ENCODE measurements at regions not wholly inside any gene's neighbourhood (a gene's known extent, or its start where the extent isn't known, plus 50 kb on each side); places are given as distances from the start of the nearest gene placed in this dataset.

- Histone ChIP-seq H3K4me3 (ENCODE audit: low read depth in 2 of 2, low read length in 1 of 2) (no peak overlapping the region), H3K27ac (ENCODE audit: low read depth in 2 of 2, low read length in 1 of 2) (no peak overlapping the region), H4K20me1 (ENCODE audit: insufficient read depth) (no peaks in the 10 kb centered on the region), H2AFZ (ENCODE audit: low read depth) (no peak overlapping the region), H3K9me3 (no peaks in the 10 kb centered on the region), H3F3A (replicated peaks; ENCODE audit: insufficient read depth) (no peaks in the 10 kb centered on the region), H3K4me1 (ENCODE audit: control insufficient read depth in 1 of 2, insufficient read depth in 2 of 2, low read depth in 1 of 2, low read length in 1 of 2) (no peaks in the 10 kb centered on the region), H3K27me3 (ENCODE audit: insufficient read depth) (no peaks in the 10 kb centered on the region), H3K36me3 (replicated peaks in 1 of 2; ENCODE audit: control insufficient read depth in 1 of 2, insufficient read depth in 2 of 2, low read length in 1 of 2) (no peaks in the 10 kb centered on the region), H3K9ac (no peak overlapping the region), H3K9me2 (no peaks in the 10 kb centered on the region), H3K4me2 (no peak overlapping the region), H3K79me2 (ENCODE audit: insufficient read depth) (no peaks in the 10 kb centered on the region)
- ChIA-PET CTCF (no interaction called here), POLR2A (no interaction called here)
- DNase-seq = no peak
- 46% methylated on average over 2 of the region's 2 CpGs for WGBS (ENCODE audit: low lambda C conversion rate)
- no peak for TF ChIP-seq IRF3 (IDR thresholded peaks at IDR 0.05; ENCODE audit: low read depth, low read length)
- TF ChIP-seq FOXM1 (IDR thresholded peaks at IDR 0.05; ENCODE audit: low read depth) = no peak
- no peak for TF ChIP-seq ELF1 (IDR thresholded peaks at IDR 0.05)
- TF ChIP-seq YY1 (IDR thresholded peaks at IDR 0.05; ENCODE audit: low read depth) = no peak
- TF ChIP-seq ZBTB33 (IDR thresholded peaks at IDR 0.05; ENCODE audit: borderline replicate concordance, low read depth) = no peak
- TF ChIP-seq PBX3 (IDR thresholded peaks at IDR 0.05) = no peak
- TF ChIP-seq POLR2AphosphoS5 (IDR thresholded peaks at IDR 0.05; ENCODE audit: low read depth, low read length) = no peak
- TF ChIP-seq FOSL2 (IDR thresholded peaks at IDR 0.05; ENCODE audit: borderline replicate concordance, low read depth) = no peak
- TF ChIP-seq EZH2phosphoT487 (IDR thresholded peaks at IDR 0.05; ENCODE audit: borderline replicate concordance, low read depth) = no peak
These were observed 232.6 kb downstream of the SI start for GRCh38 chr3:164845739-164846138.

- no peak for DNase-seq
- no peaks in the 10 kb centered on the region for H3K36me3 ChIP-seq (replicated peaks in 1 of 2; ENCODE audit: control insufficient read depth in 1 of 2, insufficient read depth in 2 of 2, low read length in 1 of 2)
- TF ChIP-seq RFX5 (IDR thresholded peaks at IDR 0.05; ENCODE audit: low read length) (no peak), MEF2A (IDR thresholded peaks at IDR 0.05; ENCODE audit: borderline replicate concordance, low read depth) (no peak)
- H4K20me1 ChIP-seq (ENCODE audit: insufficient read depth) = no peaks in the 10 kb centered on the region
- no peak overlapping the region for H3K4me3 ChIP-seq (ENCODE audit: low read depth in 2 of 2, low read length in 1 of 2)
- no peaks in the 10 kb centered on the region for H3K27me3 ChIP-seq (ENCODE audit: insufficient read depth)
- H3K9me2 ChIP-seq = no peaks in the 10 kb centered on the region
- ChIA-PET POLR2A (no interaction called here), CTCF (interaction anchor here (1.0 kb wide), 1 partner anchor 9 kb away, joined by 4 read pairs; no protein-coding TSS in a partner anchor)
- peaks cover 0 to 2% of the 10 kb centered on the region in 2 experiments; a peak in 1 of 4 replicates for H3K4me1 ChIP-seq (ENCODE audit: control insufficient read depth in 1 of 2, insufficient read depth in 2 of 2, low read depth in 1 of 2, low read length in 1 of 2)
- H3K79me2 ChIP-seq (ENCODE audit: insufficient read depth) = no peaks in the 10 kb centered on the region
- H3F3A ChIP-seq (replicated peaks; ENCODE audit: insufficient read depth) = no peaks in the 10 kb centered on the region
- WGBS (ENCODE audit: low lambda C conversion rate) = 14% methylated on average over 5 of the region's 5 CpGs
- no peak overlapping the region for H3K4me2 ChIP-seq
- H3K27ac ChIP-seq (ENCODE audit: low read depth in 2 of 2, low read length in 1 of 2) = no peak overlapping the region
- H3K9ac ChIP-seq = no peak overlapping the region
- no peaks in the 10 kb centered on the region for H3K9me3 ChIP-seq
- peak overlapping the region; percentile 18; the same call in 1 of the 2 replicates for H2AFZ ChIP-seq (ENCODE audit: low read depth)
These were observed 246.1 kb downstream of the SI start for GRCh38 chr3:164832216-164832615.

Measured in SK-N-SH (cell line).